ENCODE measurements at regions not wholly inside any gene's neighbourhood (a gene's known extent, or its start where the extent isn't known, plus 50 kb on each side); places are given as distances from the start of the nearest gene placed in this dataset.

- peak overlapping the region; percentile 61 to 81 for H3K4me3 Mint-ChIP-seq
- peak; percentile 55 for DNase-seq
- Histone ChIP-seq H3K9ac (ENCODE audit: extremely low read depth, insufficient read length, low read length) (no peak overlapping the region), H3K27ac (ENCODE audit: insufficient read length, low read depth, low read length) (no peak overlapping the region), H3K79me1 (ENCODE audit: insufficient read depth, low read depth, low read length, poor library complexity, severe bottlenecking) (no peaks in the 10 kb centered on the region), H3T11ph (ENCODE audit: low read length) (no peak overlapping the region), H3K23ac (ENCODE audit: insufficient read length, low read depth, low read length) (no peak overlapping the region), H2BK12ac (ENCODE audit: insufficient read length, low read depth, low read length) (no peak overlapping the region), H4K5ac (ENCODE audit: insufficient read length, low read depth, low read length) (no peak overlapping the region), H3K23me2 (ENCODE audit: insufficient read length, low read depth, low read length, poor library complexity, severe bottlenecking) (peaks cover 19% of the 10 kb centered on the region), H3K56ac (ENCODE audit: insufficient read length, low read depth, low read length) (no peak overlapping the region), H3K4me1 (ENCODE audit: insufficient read depth, low read length) (peaks cover 4% of the 10 kb centered on the region), H2BK120ac (ENCODE audit: low read depth, low read length, poor library complexity, severe bottlenecking) (no peak overlapping the region), H4K91ac (ENCODE audit: insufficient read length, low read depth, low read length) (no peak overlapping the region), H2AFZ (ENCODE audit: low read length) (no peak overlapping the region), H2BK20ac (ENCODE audit: low read depth, low read length, poor library complexity, severe bottlenecking) (no peak overlapping the region), H3K4ac (ENCODE audit: low read depth, low read length) (no peak overlapping the region), H3K9me3 (ENCODE audit: control insufficient read depth, low read depth, low read length) (no peaks in the 10 kb centered on the region), H4K8ac (replicated peaks; ENCODE audit: insufficient read length, low read depth, low read length) (no peak overlapping the region), H3K79me2 (ENCODE audit: insufficient read depth, low read length) (no peaks in the 10 kb centered on the region), H3K14ac (ENCODE audit: insufficient read depth, low read length) (no peak overlapping the region; the same call in 1 of the 2 replicates), H2BK5ac (ENCODE audit: insufficient read length, low read length) (no peak overlapping the region), H2BK15ac (ENCODE audit: low read depth, low read length) (no peak overlapping the region), H2AK5ac (ENCODE audit: insufficient read length, low read length) (no peak overlapping the region), H3K27me3 (ENCODE audit: insufficient read depth, low read length) (peaks cover 48% of the 10 kb centered on the region), H4K20me1 (ENCODE audit: control insufficient read depth, insufficient read depth, insufficient read length) (no peaks in the 10 kb centered on the region), H3K4me2 (ENCODE audit: insufficient read depth, insufficient read length, low read length) (peak overlapping the region; percentile 56), H3K18ac (ENCODE audit: insufficient read length, low read depth, low read length) (no peak overlapping the region)
- no peak overlapping the region for H3K27ac Mint-ChIP-seq
- H3K36me3 Mint-ChIP-seq (ENCODE audit: insufficient read depth in 1 of 3, low read depth in 3 of 3), result no peaks in the 10 kb centered on the region
- no peaks in the 10 kb centered on the region; a peak in 3 of 5 replicates for H3K9me3 Mint-ChIP-seq
- TF ChIP-seq, protein P1, sequence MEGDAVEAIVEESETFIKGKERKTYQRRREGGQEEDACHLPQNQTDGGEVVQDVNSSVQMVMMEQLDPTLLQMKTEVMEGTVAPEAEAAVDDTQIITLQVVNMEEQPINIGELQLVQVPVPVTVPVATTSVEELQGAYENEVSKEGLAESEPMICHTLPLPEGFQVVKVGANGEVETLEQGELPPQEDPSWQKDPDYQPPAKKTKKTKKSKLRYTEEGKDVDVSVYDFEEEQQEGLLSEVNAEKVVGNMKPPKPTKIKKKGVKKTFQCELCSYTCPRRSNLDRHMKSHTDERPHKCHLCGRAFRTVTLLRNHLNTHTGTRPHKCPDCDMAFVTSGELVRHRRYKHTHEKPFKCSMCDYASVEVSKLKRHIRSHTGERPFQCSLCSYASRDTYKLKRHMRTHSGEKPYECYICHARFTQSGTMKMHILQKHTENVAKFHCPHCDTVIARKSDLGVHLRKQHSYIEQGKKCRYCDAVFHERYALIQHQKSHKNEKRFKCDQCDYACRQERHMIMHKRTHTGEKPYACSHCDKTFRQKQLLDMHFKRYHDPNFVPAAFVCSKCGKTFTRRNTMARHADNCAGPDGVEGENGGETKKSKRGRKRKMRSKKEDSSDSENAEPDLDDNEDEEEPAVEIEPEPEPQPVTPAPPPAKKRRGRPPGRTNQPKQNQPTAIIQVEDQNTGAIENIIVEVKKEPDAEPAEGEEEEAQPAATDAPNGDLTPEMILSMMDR (conservative IDR thresholded peaks at IDR 0.05), result no peak
- peaks cover 41 to 45% of the 10 kb centered on the region in 2 experiments for H3K4me1 Mint-ChIP-seq
- WGBS (ENCODE audit: extremely low coverage, insufficient read length, low lambda C conversion rate), result no CpG with 5 or more reads among the region's 92 CpGs
- H3K27me3 Mint-ChIP-seq (ENCODE audit: low read depth), result peaks cover 94% of the 10 kb centered on the region
These were observed 103.6 kb downstream of the UCHL1 start for GRCh38 chr4:41360214-41360920.
